Activated T-cell treated with anti-CD3 and anti-CD28 coated beads, Interleukin-2, amount 50 U/mL, for 4 hours (primary cell): ENCODE measurements at regions not wholly inside any gene's neighbourhood (a gene's known extent, or its start where the extent isn't known, plus 50 kb on each side); places are given as distances from the start of the nearest gene placed in this dataset.
"Not testable (repeated sequence)": the region's sequence is repeated elsewhere in the genome, so short reads cannot be mapped to it uniquely, and the experiment has no call there.

Source experiments
- ATAC-seq, 2 donors: fragments of 200-7000 bp; cut with Tn5 transposase; one replicate each; pipeline ENCODE4 v1.10.0; 2021
- DNase-seq: peaks from one replicate; pipeline ENCODE4 v3.0.0-alpha.2; 2020
- H3K27me3 Mint-ChIP-seq: one replicate; pipeline ENCODE4 v1.8.0; 2021; ENCODE audit warnings: low read depth, mixed read lengths
- H3K36me3 Mint-ChIP-seq: one replicate; pipeline ENCODE4 v1.8.0; 2022; ENCODE audit warnings: mixed read lengths; ENCODE audit not compliant: insufficient read depth
- H3K4me1 Mint-ChIP-seq: one replicate; pipeline ENCODE4 v1.8.0; 2021; ENCODE audit warnings: low read depth, mixed read lengths
- H3K4me3 Mint-ChIP-seq: one replicate; pipeline ENCODE4 v1.8.0; 2021; ENCODE audit warnings: mild to moderate bottlenecking, moderate library complexity, mixed read lengths
- H3K9me3 Mint-ChIP-seq: one replicate; pipeline ENCODE4 v1.8.0; 2021; ENCODE audit warnings: mixed read lengths

DNA sequence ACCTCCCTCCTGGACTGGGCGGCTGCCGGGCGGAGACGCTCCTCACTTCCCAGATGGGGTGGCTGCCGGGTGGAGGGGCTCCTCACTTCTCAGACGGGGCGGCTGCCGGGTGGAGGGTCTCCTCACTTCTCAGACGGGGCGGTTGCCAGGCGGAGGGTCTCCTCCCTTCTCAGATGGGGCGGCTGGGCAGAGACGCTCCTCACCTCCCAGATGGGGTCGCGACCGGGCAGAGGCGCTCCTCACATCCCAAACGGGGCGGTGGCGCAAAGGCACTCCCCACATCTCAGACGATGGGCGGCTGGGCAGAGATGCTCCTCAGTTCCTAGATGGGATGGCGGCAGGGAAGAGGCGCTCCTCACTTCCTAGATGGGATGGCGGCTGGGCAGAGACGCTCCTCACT, 305.5 kb downstream of the SLITRK5 start:
- not testable (repeated sequence) for H3K4me1 Mint-ChIP-seq, H3K4me3 Mint-ChIP-seq, H3K27me3 Mint-ChIP-seq, H3K9me3 Mint-ChIP-seq, ATAC-seq, DNase-seq, H3K36me3 Mint-ChIP-seq

DNA sequence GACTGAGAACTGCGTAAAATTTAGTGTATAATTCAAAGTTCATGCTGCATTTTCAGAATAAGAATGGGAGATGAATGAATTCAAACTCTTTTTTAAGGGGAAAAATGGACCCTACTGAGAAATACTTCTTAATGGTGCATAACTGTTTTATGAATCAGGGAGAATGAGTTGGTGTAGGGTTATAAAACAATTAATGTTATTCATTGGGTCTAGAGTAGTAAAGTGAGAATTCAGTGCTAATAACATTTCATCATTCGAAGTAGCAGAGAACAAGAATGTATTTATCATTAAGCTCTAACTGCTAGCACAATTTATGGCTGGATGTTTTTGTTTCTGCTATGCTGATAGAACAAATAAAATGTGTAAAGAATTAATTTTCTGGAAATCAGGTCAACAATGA, 310.2 kb downstream of the SLITRK5 start:
- Mint-ChIP-seq H3K27me3 (no peaks in the 10 kb centered on the region), H3K4me3 (no peak overlapping the region), H3K9me3 (no peaks in the 10 kb centered on the region), H3K4me1 (no peaks in the 10 kb centered on the region), H3K36me3 (no peaks in the 10 kb centered on the region)
- ATAC-seq = no peak
- DNase-seq = no peak

DNA sequence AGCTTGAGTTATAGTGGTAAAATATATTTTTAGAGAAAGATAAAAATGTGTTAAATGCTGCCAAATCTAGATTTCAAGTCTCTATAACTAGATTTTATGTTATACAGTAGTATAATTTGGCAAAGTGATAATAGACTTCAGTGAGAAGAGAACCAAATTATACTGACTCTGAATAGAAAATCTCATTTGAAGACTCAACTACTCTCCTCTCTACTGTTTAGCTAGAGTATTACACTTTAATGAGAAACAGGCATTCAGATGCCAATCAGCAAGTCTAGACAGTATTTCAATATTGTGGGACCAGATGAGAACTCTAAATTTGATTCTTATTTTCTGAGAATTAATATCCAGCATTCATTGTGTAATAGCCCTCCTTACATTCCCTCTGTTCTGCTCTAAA, 311.2 kb downstream of the SLITRK5 start:
- Mint-ChIP-seq H3K4me3 (no peak overlapping the region), H3K27me3 (no peaks in the 10 kb centered on the region), H3K9me3 (no peaks in the 10 kb centered on the region), H3K4me1 (no peaks in the 10 kb centered on the region), H3K36me3 (no peaks in the 10 kb centered on the region)
- no peak for ATAC-seq
- no peak for DNase-seq

DNA sequence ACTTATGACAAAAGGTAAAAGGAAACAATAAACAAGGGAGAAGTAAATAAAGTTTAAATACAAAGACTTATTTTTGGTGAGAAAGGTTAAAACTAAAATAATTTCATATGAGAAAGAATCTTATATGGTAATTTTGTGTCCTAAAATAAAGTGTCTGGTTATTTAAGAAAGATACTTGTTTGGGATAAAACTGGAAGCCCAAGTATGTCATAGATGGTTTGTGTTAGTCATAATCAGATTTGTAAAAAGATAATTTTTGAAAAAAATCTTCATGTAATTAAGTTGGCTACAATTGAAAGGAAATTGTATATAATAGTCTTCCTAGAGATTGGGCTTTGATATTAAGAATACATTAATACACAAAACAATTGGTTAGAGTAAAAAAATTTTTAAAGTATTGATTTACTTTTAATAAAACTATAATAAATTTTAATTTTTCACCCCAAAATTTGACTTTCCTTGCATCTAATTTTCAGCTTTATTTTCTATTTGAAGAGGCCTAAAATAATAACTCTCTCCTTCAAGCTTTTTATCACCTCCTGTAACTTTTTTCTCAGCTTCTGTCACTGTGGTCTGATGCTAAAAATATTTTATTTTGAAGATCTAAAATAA, 315.6 kb downstream of the SLITRK5 start:
- Mint-ChIP-seq H3K9me3 (no peaks in the 10 kb centered on the region), H3K36me3 (no peaks in the 10 kb centered on the region), H3K4me1 (no peaks in the 10 kb centered on the region), H3K4me3 (no peak overlapping the region), H3K27me3 (no peaks in the 10 kb centered on the region)
- DNase-seq (no peak), ATAC-seq (no peak)

DNA sequence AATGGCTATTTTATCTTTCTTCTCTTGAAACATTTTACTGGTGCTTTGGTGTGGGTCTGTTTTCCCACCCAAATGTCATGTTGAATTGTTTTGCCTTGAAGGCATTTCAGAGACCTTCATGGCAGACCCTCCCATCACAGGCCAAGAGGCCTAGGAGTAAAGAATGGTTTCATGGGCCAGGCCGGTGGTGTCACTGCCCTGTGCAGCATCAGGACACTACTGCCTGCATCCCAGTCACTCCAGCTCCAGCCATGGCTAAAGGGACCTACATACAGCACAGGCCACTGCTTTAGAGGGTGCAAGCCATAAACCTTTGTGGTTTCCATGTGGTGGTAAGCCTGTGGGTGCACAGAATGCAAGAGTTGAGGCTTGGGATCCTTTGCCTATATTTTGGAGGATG, 326.9 kb downstream of the SLITRK5 start:
- Mint-ChIP-seq H3K4me1 (no peaks in the 10 kb centered on the region), H3K4me3 (no peak overlapping the region), H3K36me3 (no peaks in the 10 kb centered on the region), H3K9me3 (peaks cover 8% of the 10 kb centered on the region), H3K27me3 (no peaks in the 10 kb centered on the region)
- ATAC-seq (no peak), DNase-seq (no peak)

DNA sequence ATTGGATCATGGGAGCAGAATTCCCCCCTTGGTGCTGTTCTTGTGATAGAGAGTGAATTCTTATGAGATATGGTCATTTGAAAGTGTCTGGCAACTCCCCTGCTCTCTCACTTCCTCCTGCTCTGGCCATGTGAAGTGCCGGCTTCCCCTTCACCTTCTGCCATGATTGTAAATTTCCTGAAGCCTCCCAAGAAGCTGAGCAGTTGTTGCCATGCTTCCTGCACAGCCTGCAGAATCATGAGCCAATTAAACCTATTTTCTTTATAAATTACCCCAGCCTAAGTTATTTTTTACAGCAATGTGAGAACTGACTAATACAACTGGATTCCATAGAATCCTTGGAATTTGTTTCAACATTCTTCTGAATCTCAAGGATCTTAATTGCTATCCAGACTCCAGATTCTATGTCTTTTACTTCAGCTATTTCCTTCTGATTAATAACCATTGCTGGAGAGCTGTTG, 328.1 kb downstream of the SLITRK5 start:
- H3K27me3 Mint-ChIP-seq = no peaks in the 10 kb centered on the region
- no peaks in the 10 kb centered on the region for H3K4me1 Mint-ChIP-seq
- no peak overlapping the region for H3K4me3 Mint-ChIP-seq
- peaks cover 14% of the 10 kb centered on the region for H3K9me3 Mint-ChIP-seq
- DNase-seq = no peak
- no peaks in the 10 kb centered on the region for H3K36me3 Mint-ChIP-seq
- ATAC-seq = no peak

DNA sequence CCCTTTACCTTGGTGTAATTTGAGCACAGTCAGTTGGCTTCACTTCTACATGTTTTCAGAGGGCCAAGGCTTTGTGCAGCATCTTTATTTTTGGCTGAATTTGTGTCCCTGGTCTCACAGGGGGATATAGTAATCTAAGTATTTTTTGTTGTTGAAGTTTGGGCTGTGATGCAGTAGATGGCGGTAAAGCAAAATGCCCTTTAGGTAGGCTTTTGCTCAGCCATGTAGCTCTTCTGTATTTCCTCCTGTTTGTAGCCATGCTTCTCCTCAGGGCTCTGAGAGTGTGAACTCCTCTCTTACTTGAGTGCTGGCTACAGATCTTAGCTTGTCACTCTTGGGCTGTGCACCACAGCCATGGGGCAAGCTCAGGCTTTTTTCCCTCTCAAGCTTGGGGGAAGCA, 328.6 kb downstream of the SLITRK5 start:
- ATAC-seq (no peak), DNase-seq (no peak)
- Mint-ChIP-seq H3K9me3 (peaks cover 17% of the 10 kb centered on the region), H3K4me3 (no peak overlapping the region), H3K27me3 (no peaks in the 10 kb centered on the region), H3K36me3 (no peaks in the 10 kb centered on the region), H3K4me1 (no peaks in the 10 kb centered on the region)

DNA sequence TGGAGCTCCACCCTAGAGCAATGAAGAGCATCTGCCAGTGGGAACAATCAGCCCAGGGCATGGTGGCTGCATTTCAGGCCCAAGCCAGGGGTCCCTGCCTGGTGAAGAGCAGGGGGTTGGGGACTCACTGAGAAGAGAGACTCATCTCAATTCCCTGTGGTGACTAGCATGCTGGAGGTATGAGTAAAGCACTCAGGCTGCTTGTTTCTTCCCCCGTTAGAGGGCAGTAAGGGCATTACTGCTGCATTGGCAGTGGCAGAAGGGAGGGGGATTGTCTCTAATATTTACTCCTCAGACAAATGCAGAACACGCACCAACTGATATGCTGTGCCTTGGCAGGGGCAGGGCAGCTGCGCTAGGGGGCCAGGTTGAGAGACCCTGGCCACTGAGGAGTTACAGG, 329.1 kb downstream of the SLITRK5 start:
- no peaks in the 10 kb centered on the region for H3K36me3 Mint-ChIP-seq
- ATAC-seq = no peak
- no peak overlapping the region for H3K4me3 Mint-ChIP-seq
- H3K27me3 Mint-ChIP-seq = no peaks in the 10 kb centered on the region
- no peak for DNase-seq
- H3K9me3 Mint-ChIP-seq = peaks cover 20% of the 10 kb centered on the region
- H3K4me1 Mint-ChIP-seq = no peaks in the 10 kb centered on the region

DNA sequence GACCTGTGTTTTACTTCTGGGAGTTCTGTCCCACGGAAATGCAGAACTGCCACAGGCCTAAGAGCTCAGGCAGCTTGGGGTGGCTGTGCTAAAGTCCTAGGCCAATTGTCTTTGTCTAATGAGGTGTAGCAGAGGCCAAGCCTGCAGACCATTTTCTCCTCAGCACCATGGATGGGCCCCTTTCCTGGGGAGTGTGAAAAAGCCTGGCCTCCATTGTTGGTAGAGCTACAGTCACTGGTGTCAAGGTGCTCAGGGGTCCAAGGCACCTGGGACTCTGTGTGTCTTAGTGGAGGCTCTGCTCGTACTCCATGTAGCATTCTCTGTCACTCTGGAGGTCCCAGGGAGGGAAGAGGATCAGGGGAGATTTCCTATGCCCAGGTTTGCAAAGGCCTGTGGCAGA, 329.6 kb downstream of the SLITRK5 start:
- ATAC-seq = peak in 1 of 2 donors; percentile 18
- no peak overlapping the region for H3K4me3 Mint-ChIP-seq
- H3K36me3 Mint-ChIP-seq = no peaks in the 10 kb centered on the region

DNA sequence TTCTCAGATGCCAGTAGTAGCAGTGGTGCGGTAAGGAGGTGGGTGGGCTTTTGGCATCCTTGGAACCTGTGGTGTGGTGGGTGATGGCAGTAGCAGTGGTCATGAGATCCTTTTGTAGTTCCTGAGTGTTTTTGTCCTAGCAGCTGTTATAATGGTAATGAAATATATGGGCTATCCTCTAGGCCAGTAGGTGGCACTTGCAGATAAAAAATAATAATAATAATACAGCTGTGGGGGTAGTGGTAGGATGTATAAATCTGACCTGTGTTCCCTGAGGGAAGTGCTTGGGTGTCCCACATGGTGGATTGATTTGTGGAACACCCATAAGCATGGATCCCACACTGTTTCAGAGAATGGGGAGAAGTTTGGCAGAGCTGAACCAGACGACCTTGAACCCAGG, 334.0 kb downstream of the SLITRK5 start:
- ATAC-seq (no peak), DNase-seq (no peak)
- no peaks in the 10 kb centered on the region for H3K27me3 Mint-ChIP-seq
- no peaks in the 10 kb centered on the region for H3K36me3 Mint-ChIP-seq
- H3K4me1 Mint-ChIP-seq = no peaks in the 10 kb centered on the region
- H3K9me3 Mint-ChIP-seq = peaks cover 11% of the 10 kb centered on the region
- no peak overlapping the region for H3K4me3 Mint-ChIP-seq

More for the DNA sequence above, 329.6 kb downstream of the SLITRK5 start:
- DNase-seq = no peak
- Mint-ChIP-seq H3K4me1 (no peaks in the 10 kb centered on the region), H3K9me3 (peaks cover 20% of the 10 kb centered on the region), H3K27me3 (no peaks in the 10 kb centered on the region)

DNA sequence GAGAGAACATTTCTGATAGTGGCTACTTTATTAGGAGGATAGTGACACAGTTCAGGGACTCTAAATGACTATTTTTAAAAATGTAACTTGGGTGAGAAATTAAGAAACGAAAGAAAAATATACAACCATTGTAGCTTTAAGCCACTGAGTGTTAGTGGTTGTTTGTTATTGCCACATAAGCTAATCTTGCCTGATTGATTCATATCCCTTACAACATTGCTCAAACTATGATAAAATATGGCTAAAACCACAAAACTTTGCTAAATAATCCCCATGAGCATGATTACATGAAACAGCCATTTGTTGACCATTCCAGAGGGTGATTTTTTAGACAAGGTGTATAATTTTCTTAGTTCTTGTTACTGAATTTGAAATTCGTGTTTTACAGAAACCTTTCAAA, 343.4 kb downstream of the SLITRK5 start:
- H3K4me1 Mint-ChIP-seq = no peaks in the 10 kb centered on the region
- H3K27me3 Mint-ChIP-seq = no peaks in the 10 kb centered on the region
- H3K4me3 Mint-ChIP-seq = no peak overlapping the region
- DNase-seq (no peak), ATAC-seq (no peak)
- H3K9me3 Mint-ChIP-seq = peaks cover 4% of the 10 kb centered on the region
- H3K36me3 Mint-ChIP-seq = no peaks in the 10 kb centered on the region

DNA sequence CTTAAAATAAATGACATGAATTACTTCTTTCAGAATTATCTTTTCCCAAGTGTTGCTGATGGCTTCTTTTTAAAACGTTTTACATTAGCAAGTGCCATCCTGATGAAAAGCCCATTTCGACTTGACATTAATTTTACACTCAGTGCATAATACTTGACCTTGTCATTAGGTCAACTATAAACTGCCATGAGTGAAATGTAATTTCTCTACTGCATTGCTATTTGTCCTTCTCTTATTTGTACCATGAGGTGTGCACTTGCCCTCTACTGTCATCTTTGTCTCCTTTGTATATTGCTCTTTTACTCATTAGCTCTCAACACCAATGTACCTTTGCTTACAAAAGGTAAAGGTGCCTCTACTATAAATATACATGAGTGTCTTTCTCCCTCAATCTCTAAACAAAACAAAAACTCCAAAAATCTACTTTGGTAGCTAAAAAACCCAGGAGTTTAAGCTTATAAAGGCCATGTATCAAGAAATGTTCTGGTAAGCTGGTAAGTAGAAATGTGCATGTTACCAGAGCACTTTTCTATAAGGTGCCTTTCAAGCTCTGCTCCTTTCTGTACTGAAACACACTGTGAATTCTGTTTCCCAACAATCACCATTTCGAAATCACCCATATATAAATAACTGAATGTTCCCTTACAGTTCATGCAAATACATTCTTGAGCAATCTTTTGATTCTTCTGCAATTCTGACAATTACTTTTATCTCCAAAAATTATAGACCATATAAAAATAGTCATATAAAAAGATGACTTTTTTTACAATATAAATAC, 351.4 kb downstream of the SLITRK5 start:
- Mint-ChIP-seq H3K36me3 (no peaks in the 10 kb centered on the region), H3K4me3 (no peak overlapping the region), H3K27me3 (no peaks in the 10 kb centered on the region), H3K4me1 (no peaks in the 10 kb centered on the region), H3K9me3 (peaks cover 15% of the 10 kb centered on the region)
- ATAC-seq (no peak), DNase-seq (no peak)

DNA sequence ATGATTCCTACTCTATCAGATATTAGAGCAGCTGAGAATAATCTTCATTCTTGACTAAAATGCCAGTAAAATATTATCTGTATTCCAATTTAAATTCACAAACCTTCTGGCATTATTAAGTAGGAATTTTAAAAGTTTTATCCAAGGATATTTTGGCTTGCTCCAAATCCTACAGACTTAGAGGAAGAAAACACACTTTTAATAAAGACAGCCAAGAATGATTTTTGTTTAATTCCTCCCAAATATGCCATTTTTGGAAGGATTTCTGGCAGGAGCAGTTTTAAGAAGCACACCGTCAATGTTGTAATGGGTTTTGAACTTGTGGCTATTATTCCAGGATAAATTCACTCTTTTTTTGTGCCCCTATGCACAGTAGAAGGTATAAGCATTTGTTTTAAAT, 355.1 kb downstream of the SLITRK5 start:
- DNase-seq (no peak), ATAC-seq (no peak)
- Mint-ChIP-seq H3K4me3 (no peak overlapping the region), H3K4me1 (no peaks in the 10 kb centered on the region), H3K36me3 (no peaks in the 10 kb centered on the region), H3K27me3 (no peaks in the 10 kb centered on the region), H3K9me3 (peaks cover 9% of the 10 kb centered on the region)

DNA sequence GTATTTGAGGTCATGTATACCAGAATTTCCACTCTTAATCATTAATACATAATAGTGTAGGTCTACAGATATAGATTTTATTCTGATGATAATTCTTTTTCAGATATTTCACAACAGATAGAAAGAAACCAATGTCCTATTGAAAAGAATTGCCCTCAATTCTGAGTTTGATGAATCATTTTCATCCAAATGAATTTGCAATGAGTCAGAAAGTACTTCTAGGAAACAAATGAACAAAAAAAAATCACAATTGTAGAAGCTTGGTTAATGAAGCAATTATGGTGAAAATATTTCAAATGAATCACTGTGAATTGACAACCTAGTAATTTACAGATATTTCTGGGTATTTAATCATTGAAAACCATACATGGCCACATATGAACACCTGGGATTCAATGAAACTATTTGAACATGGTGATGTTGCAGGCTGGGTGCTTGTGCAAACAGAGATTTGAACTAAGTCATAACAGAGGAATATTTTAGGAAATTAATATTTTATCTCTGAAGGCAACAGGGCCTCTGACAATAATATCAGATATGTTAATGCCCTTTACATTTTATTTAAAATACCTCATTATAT, 360.9 kb downstream of the SLITRK5 start:
- Mint-ChIP-seq H3K4me1 (no peaks in the 10 kb centered on the region), H3K9me3 (no peaks in the 10 kb centered on the region), H3K36me3 (no peaks in the 10 kb centered on the region), H3K27me3 (no peaks in the 10 kb centered on the region), H3K4me3 (no peak overlapping the region)
- DNase-seq (no peak), ATAC-seq (no peak)

DNA sequence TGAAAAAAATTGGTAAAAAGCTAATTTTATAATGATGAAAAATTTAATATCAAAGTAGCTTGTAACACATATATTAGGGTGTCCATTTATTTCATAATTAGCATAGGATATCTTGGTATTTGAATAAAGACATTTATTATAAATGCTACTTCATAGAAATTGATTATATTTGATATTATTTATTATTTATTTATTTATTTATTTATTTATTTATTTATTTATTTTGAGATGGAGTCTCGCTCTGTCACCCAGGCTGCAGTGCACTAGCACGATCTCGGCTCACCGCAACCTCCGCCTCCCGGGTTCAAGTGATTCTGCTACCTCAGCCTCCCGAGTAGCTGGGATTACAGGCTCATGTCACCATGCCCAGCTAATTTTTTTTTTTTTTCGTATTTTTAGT, 365.0 kb downstream of the SLITRK5 start:
- not testable (repeated sequence) for H3K9me3 Mint-ChIP-seq, DNase-seq, H3K4me1 Mint-ChIP-seq, H3K36me3 Mint-ChIP-seq, ATAC-seq, H3K27me3 Mint-ChIP-seq, H3K4me3 Mint-ChIP-seq
